Thyroid gland (tissue), 4 donors: ENCODE measurements at regions not wholly inside any gene's neighbourhood (a gene's known extent, or its start where the extent isn't known, plus 50 kb on each side); places are given as distances from the start of the nearest gene placed in this dataset.

Source experiments
- CTCF ChIP-seq, 6 experiments: fragments of 200-600 bp in 3 of 6; fragments of 450-650 bp in 3 of 6; sonication (generic) in 3 of 6; IDR thresholded peaks; one replicate each; pipeline ENCODE4 v1.5.1; 2016 to 2019; ENCODE audit warnings: antibody characterized with exemption in 6 of 6, mild to moderate bottlenecking in 2 of 6, inconsistent platforms in 1 of 6, moderate library complexity in 1 of 6
- POLR2A ChIP-seq, 2 donors: fragments of 450-650 bp; IDR thresholded peaks; one replicate each; pipeline ENCODE4 v1.6.1; 2017; ENCODE audit warnings: antibody characterized with exemption in 2 of 2, mild to moderate bottlenecking in 2 of 2, moderate library complexity in 1 of 2

- TF ChIP-seq CTCF (IDR thresholded peaks at IDR 0.05) (no peak), POLR2A (IDR thresholded peaks at IDR 0.05) (no peak)
Observed at GRCh38 chr2:81624825-81625224, 1320.3 kb upstream of the LRRTM1 start.
